ENCODE measurements at regions not wholly inside any gene's neighbourhood (a gene's known extent, or its start where the extent isn't known, plus 50 kb on each side); places are given as distances from the start of the nearest gene placed in this dataset.

GRCh38 chr1:42034426-42034825, 115.7 kb upstream of the HIVEP3 start:
- peak; percentile 9 for DNase-seq (ENCODE audit: low spot score)

DNA sequence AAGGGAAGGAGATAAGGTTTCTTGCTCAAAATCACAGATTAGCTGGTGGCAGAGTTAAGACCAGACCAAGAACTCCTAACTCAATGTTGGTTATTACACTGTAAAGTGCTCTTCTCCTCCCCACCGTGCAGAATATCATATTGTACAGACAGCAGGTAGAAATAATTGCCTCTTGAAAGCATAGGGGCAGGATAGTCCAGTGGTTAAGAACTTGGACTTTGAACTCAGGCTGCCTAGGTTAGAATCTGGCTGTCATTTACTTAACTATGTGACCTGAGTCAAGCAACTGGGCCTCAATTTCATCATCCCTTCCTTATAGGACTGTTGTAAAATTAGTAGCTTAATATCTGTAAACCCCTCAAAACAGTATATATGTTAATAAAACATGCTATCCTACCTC, 114.9 kb upstream of the HIVEP3 start:
- no peak for DNase-seq (ENCODE audit: low spot score)

GRCh38 chr1:42017730-42018129, 99.0 kb upstream of the HIVEP3 start:
- no peak for DNase-seq (ENCODE audit: low spot score)

DNA sequence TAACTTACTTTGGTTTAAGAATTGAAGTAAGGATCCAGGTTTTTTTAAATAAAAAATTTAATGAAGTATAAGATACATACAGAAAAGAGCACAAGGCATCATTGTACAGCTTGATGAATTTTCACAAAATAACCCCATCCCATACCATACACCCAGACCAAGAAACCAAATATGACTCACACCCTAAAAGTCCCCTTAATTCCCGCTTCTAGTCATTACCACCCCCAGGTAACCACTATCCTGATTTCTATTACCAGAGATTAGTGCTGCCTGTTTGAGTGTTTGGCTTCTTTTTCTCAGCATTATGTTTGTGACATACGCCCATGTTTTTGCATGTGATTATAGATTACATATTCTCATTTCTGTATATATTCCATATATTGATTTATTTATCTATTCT, 98.5 kb upstream of the HIVEP3 start:
- no peak for DNase-seq (ENCODE audit: low spot score)

DNA sequence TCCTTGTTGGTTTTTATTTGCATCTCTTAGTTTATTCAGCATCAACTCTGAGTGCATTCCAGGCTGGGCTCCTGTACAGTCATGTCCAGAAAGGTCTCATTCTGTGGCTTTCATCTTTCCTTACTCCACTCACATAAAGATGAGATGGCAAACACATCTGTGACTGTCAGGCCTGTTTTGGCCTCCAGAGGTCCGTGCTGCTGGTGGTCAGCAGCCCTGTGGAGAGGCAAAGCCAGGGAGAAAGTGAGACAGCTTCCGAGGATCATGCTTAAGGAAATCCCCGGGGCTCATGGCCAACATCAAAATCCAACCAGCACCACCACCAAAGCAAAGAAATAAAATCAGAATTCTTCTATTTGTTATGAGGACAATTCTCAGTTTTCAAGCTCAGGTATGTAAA, 96.1 kb upstream of the HIVEP3 start:
- no peak for DNase-seq (ENCODE audit: low spot score)

DNA sequence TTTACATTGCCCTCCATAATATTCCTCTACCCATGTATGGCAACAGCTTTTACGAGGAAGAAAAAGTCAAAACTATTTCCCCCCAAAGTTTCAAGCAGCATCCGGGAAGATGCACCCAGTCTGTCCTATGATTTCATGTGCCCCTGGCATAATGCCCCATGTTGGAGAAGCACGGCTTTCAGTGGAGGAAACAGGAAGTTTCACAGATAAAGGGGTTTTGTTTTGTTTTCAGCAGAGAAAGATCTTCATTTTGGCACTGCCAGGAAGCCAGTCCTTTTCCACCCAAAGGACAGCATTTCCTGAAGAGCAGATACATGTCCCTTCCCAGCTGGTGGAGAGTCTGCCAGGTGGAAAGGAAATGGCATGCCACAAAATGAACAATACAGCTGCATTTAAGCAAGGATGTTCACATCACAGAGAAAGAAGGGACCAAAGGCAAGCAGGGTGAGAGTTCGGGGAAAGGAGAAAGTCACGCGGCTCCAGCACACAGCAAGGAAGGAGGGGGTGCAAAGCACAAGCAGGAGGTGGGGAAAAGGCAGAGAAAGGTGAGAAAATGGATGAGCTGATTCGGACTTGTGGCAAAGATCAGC, 95.3 kb upstream of the HIVEP3 start:
- DNase-seq (ENCODE audit: low spot score): no peak

DNA sequence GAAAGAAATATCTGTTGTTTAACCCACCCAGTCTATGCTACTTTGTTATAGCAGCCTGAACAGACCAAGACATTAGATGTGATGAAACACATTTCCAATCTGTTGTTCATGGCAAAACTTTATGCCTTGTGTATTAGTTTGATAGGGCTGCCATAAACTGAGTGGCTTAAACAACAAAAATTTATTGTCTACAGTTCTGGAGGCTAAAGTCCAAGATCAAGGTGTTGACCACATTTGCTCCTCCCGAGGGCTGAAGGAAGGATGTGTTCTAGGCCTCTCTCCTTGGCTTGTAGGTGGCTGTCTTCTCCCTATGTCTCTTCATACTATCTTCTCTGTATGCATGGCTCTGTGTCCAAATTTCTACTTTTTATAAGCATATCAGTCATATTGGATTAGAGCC, 94.1 kb upstream of the HIVEP3 start:
- no peak for DNase-seq (ENCODE audit: low spot score)

DNA sequence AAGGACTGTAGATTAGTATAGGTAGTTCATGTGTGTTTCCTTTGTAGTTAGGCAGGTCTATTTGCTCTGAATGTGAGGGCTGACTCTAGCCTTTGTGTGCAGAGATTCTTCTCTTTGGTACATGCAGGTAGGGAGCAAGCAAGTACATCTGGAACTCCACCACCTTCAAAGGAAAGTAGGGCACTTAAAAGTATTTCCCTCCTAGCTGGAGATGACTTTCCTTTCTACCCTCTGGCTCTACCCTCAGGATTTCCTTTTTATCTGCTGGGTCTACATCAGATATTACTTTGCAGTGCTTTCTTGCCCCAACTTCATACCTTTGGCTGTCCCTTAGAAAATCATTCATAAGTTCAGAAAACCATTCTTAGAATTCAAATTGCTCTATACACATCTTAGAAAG, 91.7 kb upstream of the HIVEP3 start:
- no peak for DNase-seq (ENCODE audit: low spot score)

- no peak for DNase-seq (ENCODE audit: low spot score)
These were observed 89.5 kb upstream of the HIVEP3 start for GRCh38 chr1:42008264-42008663.

- no peak for DNase-seq (ENCODE audit: low spot score)
These were observed 88.1 kb upstream of the HIVEP3 start for GRCh38 chr1:42006836-42007235.

GRCh38 chr1:42006093-42006492, 87.4 kb upstream of the HIVEP3 start:
- DNase-seq (ENCODE audit: low spot score): no peak

DNA sequence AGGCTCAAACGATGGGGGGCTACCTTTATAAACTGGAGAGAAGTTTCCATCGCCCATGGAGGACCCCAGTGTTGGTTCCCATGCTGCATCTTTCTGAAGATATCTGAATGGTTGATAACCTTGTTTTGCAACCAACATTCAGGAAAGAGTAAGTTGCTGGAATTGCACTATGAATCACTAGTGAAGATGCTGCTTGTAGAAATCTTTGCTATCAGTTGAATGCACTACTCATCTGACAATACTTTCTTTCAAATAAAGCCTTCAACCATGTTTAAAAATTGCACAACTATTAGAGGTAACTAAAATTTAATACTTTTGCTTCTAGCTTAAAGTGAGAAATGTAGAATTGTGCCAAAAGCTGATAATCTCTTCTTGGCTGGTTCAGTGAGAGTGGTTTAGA, 86.8 kb upstream of the HIVEP3 start:
- no peak for DNase-seq (ENCODE audit: low spot score)

DNA sequence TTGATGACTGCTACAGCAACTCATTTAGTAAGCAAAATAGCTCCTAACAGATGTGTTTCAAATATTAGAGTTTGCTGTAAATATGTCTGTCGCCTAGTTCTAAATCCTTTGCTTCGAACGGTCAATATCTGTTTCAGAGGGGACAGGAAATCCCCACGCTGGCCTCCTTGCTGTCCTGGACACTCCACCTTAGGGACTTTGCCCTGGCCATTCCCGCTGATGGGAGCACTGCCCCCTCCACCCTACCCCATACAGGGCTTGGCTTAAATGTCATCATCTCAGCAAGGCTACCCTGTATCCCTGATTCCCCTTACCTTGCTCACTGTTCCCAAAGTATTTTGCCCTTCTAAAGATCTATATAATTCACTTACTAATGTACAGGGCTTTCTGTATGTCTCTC, 86.1 kb upstream of the HIVEP3 start:
- DNase-seq (ENCODE audit: low spot score): no peak

DNA sequence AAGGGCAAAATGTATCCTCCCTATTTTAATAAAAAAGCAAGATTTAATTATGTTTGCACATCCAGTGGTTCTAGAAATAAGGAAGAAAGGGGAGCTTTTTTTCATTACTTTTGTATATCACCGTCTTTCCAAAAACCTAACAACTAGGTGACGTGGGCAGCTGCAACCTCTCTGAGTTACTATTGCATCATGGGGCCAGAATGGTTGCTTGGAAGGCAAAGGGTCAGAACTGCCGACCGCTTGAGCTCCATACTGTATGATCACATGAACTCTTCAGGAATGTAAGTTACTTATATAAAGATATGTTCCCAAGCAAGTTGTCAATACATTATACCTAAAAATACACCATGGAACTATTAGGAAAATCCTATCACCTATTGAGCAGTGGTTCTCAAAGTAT, 85.6 kb upstream of the HIVEP3 start:
- DNase-seq (ENCODE audit: low spot score): no peak

GRCh38 chr1:42003433-42003832, 84.7 kb upstream of the HIVEP3 start:
- no peak for DNase-seq (ENCODE audit: low spot score)

GRCh38 chr1:42002220-42002619, 83.5 kb upstream of the HIVEP3 start:
- DNase-seq (ENCODE audit: low spot score): no peak

DNA sequence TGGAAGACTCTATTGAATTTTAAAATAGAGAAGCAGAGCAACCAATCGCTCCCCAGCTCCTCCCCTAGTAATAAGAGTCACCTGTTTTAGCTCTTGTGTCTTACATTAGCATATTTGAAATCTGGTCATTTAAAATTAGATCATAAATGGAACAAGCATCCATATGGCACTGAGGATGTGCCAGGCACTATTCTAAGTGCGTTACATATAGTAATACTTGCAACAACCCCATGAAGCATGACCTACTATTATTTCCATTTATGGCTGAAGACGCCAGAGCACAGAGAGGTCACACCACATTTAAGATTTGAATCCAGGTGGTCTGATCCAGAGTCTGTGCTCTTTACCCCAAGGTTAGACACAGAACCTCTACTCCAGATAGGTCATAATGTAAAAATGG, 82.0 kb upstream of the HIVEP3 start:
- DNase-seq (ENCODE audit: low spot score): no peak

DNA sequence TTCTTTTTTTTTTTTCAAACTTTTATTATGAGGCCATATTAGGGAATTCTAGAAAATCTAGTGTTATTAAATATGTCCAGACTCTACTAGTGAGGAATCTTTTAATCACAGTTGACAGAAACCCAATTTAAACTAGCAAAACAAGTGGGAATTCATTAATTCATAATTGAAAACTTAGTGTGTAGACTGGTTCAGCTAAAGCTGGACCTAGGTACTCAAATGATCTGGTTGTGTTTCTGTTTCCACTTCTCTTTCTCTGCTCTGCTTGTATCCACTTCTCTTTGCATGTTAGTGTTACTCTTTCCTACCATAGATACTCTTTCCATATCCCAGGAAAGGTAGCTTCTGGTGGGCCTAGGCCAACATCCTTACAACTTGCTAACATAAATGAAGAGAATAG, 81.2 kb upstream of the HIVEP3 start:
- DNase-seq (ENCODE audit: low spot score): no peak

DNA sequence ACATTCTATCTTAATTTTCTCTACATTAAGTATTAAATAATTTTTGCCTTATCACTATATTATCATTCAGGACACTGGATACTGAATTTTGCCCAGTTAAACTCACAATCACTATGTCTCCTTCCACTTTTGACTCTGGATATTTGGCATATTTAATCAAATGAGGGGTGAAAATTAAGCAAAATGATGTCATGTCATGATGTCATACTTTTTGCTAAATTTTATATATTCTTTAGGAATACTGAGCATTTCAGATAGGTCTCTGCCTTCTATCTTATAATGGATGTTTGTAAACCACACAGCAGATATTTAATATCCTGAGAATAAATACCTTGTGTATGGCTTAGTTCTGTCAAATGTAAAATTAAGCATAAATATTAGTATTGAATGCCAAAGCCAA, 79.5 kb upstream of the HIVEP3 start:
- no peak for DNase-seq (ENCODE audit: low spot score)

GRCh38 chr1:41997153-41997552, 78.4 kb upstream of the HIVEP3 start:
- DNase-seq (ENCODE audit: low spot score): no peak

DNA sequence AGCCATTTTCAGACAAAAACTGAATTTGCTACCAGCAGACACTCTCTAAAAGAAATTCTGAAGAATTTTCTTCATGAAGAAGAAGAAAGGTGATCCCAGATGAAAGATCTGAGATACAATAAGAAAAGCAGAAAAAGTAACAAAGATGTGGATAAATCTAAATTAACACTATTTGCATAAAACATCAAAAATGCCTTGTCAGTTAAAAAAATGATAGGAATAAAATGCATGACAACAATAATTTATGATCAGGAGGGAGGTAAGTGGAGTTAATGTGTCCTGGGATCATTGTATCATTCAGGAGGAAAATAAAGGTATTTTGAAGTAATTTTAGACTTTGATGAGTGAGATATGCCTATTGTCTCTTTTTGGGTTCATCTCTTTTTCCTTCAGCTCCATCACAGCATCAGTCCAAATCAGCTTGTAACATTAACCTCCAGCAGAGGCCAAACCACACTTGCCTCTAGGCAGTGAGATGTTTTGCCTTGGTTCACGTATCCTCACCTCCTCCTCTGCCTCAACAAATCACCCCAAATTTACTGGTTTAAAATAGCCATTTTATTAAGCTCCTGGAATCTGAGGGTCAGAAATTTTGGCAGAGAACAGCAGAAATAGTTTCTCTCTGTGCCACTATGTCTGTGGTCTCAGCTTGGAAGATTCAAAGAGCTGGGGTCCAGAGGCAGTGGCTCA, 76.9 kb upstream of the HIVEP3 start:
- DNase-seq (ENCODE audit: low spot score): no peak

- DNase-seq (ENCODE audit: low spot score): no peak
These were observed 75.6 kb upstream of the HIVEP3 start for GRCh38 chr1:41994195-41994894.

- no peak for DNase-seq (ENCODE audit: low spot score)
These were observed 64.7 kb upstream of the HIVEP3 start for GRCh38 chr1:41983451-41983850.

- DNase-seq (ENCODE audit: low spot score): no peak
These were observed 63.1 kb upstream of the HIVEP3 start for GRCh38 chr1:41981796-41982195.

Measured in NAMALWA (cell line).